AG08396 (cell line): ENCODE measurements at regions not wholly inside any gene's neighbourhood (a gene's known extent, or its start where the extent isn't known, plus 50 kb on each side); places are given as distances from the start of the nearest gene placed in this dataset.

Source experiments
- DNase-seq: peaks from one replicate; pipeline ENCODE4 v3.0.0; 2012; ENCODE audit warnings: low spot score, mixed read lengths

DNA sequence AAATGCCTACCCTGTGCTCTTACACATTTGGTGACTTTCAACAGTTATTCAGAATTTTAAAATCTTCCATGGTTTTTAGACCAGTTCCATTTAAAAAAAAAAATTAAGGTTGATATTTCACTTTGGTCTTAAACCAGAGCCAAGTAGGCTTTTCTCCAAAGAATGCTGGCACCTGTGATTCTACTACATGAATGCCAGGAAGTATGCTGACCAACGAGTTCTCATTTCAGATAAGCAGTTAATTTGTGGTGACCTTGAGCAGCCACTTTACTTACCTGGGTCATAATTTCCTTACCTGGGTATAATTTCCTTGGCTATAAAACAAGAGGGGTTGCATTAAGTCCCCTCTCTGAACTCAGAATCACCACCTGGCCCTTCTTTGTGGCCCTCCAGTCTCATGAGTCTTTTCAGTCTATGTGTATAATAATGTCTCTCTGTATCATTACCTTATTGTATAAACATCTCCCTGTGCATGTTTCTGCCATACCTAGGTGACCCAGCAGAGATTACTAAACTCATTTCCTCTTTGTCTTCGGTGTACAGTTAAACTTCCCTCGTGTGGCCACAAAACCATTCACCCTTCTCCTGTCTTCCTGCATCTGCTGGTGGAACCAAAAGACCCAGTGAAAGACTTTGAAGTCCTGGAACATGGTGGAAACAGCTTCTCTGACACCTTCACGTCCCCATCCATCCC is 139.1 kb upstream of the DPT start:
- no peak for DNase-seq

DNA sequence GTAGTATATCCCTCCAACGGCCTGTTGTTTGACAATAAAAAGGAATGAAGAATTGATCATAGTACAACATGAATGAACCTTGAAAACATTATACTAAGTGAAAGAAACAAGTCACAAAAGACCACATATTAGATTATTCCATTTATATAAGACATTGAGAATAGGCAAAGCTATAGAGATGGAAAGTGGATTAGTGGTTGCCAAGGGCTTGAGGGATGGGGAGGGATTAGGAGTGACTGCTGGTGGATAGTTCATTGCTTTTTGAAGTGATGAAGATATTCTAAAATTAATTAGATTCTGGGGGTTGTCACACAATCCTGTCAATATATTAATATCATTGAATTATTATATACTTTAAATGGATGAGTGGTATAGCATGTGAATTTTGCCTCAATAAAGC is 142.5 kb upstream of the DPT start:
- DNase-seq, result no peak

DNA sequence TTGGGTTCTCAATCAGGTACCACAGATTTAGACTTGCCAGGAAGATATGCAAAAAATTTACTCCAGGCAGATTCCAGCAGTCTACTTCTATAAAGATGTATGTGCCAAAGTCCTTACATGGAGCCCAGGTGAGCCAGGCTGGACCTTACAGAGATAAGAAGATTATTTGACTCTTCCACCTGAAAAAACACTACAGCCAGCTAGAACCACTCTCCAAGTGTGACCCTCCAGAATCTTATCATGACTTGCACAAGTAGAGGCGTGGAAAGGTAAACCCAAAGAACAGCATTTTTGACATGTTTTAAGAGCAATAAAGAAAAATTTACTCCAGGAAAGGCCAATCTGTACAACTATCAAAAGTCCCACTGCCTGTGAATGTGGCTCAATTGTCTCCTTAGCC is 146.8 kb upstream of the DPT start:
- DNase-seq, result no peak

DNA sequence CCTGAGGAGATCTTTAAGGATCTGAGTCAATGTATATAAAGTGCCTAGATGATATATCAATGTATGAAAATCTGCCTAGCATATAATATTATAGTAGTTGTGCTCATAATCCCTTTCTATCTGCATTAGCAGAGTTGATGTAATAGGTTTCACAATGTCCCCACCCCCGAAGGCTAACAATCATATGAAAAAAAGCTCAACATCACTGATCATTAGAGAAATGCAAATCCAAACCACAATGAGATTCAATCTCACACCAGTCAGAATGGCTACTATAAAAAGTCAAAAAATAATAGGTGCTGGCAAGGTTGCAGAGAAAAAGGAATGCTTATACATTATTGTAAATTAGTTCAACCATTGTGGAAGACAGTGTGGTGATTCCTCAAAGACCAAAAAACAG is 147.8 kb upstream of the DPT start:
- no peak for DNase-seq

DNA sequence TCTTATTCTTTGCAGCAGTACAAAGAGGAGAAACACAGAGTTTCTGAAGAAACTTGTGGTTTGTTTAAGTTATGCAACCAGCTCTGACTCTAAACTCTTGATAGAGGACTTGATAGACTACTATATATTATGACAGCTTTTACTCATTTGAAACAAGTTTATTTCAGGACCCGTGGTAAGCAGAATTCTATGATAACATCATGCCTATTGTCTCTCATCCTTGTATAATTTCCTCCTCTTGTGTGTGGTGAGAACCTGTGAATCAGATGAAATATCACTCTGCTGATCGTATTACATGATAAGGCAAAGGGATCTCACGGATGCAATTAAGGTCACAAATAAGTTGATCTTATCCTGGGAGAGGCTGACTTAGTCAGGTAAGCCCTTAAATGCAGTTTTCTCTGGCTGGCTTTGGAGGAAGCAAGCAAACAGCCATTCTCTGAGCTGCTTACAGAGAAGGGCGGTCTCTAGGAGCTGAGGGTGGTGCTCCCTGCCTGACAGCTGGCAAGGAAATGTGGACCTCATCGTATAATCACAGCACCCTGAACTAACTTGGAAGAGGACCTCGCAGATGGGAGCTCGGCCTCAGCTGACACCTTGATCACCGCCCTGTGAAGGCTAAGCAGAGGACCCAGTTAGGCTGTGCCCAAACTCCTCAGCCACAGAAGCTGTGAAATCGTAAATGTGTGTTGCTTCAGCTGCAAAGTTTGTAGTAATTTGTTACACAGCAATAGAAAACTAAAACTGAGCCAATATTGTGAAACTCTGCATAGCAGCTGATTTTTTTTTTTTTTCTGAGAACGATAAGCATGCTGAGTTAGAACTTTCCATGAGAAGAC is 151.1 kb upstream of the DPT start:
- DNase-seq, result no peak

DNA sequence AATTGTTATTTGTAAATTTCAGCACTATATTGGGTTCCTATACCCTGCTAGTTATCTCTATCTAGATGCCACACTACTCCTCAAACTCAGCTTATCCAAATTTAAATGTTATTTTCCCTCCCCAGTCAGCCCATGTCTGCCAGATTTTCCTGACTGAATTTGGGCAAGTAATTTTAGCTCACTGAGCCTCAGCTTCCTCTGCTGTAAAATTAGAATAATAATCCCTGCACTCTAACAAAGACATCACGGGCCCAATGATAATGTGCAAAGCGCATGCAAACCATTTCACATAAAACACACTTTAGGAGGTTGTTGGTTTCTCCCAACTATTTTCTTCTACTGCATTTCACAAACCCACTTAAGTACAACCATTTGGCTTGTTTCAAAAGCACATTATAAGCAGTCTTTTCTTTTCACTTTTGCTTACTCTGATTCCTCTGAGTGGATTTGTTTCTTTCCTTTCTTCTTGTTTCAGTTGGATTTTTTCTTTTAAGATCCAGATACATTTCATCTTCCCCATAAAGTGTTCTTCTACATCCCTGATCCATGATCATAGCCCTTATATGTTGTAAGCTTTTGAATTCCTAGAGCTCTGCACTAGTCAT is 152.8 kb upstream of the DPT start:
- no peak for DNase-seq

DNA sequence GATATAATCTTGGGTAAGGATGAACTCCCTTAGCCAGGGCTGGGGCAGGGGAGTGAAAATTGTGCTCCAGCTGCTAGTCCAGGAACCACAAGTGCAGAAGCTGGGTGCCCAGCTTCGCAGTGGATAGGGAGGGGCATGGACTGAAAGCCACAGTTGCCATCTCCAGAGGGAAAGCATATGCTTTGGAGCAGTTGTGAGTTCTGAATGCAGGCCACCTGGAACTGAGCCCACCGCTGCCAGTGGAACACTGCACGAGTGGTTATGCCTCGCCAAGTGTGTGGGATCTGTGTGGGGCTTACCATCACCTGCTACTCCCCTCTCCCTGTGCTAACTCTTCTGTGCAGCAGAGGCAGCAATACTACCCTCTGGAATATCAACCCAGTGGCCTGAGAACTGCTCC is 158.4 kb upstream of the DPT start:
- no peak for DNase-seq

DNA sequence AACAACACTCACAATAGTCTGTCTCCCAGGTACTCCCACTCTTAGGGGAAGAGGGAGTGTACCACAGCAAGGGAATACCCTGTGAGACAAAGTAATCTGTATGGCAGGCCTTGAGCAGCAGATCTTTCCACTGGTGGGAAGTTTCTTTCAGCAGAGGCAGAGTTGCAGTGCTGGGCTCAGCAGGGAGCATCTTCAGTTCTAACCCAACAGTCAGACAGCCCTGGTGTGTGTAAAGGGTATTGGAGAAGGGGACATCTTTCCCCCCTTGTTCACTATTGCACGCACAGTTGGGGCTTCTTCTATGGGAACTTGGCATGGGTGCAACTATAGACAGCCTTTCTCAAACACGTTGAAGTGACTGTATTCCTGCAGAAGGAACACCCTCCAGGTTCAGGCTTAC is 159.4 kb upstream of the DPT start:
- DNase-seq, result no peak

DNA sequence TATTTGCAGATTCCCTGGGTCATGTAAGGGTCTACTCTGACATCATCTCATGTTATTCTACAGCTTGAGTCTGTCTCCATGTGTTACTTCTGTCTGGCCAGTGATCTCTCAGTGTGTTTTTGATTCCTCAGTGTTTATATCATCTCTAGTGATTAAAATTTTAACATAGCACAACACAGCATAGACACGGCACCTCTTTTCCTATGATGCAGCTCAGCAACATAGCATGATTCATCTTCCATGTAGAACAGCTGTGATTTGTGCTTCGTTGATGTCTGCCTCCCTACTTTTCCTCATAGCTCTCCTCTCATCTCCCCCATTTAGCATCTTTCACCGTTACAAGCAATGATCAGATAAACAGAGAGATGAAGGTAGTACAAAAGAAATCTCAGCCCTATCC is 163.9 kb upstream of the DPT start:
- DNase-seq, result no peak

DNA sequence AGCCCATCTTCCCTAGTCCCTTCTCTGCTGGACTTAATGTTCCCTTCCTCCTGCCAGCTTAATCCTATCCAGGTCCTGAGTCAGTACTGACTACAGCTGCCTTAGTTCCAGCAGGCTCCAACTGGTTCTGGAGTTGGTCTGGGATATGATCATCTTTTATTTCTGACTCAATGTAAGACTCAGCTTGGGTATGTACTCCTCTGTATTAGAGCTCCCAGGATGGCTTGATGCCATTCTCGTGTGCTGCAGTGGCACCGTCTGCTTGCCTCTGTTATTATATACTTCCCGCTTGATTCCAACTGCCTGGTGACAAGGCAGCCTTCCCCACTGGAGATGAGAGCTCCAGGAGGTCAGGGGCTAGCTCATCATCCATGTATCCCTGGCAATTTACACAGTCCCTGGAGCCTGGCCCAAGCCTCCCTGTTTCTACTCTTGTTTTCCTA is 164.4 kb upstream of the DPT start:
- DNase-seq, result no peak

DNA sequence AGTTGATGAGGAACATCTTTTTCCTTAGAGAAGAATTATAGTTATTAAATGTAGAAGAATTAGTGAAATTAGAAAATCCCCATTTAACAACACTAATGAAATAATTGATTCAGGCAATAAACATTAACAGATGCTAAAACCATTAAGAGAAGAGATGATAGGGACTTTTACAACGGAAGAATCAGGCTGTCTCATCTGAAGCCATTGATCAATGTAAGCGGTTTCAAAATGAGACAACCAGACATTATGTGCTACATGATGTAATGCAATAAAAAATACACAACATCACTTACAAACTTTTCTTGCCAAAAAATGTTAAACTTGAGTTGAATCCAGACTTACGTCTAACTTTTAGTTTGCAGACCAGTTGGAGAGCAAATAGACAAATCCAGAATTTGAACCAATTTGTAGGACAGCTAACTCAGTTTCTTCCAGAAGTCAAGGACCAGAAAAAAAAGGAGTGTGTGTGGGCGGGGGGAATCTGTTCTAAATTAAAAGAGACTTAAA is 165.4 kb upstream of the DPT start:
- DNase-seq, result no peak

DNA sequence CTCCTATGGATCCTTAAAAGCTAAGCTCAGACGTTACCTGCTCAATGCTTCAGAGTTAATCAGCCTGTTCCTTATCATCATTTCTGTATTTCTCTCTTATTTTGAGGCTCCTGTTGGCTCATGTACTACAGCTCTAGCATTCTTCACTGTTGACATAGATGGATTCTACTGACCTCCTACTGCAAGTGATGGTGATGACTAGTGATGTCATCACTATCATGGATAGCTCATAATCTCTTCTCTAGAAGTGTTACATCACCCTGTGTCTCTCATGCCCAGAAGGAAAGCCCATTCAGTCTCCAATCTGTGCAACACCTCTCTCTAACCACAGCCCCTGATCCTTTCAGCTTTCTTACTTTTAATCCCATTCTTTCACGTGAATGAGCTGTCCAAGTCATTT is 168.2 kb upstream of the DPT start:
- no peak for DNase-seq

DNA sequence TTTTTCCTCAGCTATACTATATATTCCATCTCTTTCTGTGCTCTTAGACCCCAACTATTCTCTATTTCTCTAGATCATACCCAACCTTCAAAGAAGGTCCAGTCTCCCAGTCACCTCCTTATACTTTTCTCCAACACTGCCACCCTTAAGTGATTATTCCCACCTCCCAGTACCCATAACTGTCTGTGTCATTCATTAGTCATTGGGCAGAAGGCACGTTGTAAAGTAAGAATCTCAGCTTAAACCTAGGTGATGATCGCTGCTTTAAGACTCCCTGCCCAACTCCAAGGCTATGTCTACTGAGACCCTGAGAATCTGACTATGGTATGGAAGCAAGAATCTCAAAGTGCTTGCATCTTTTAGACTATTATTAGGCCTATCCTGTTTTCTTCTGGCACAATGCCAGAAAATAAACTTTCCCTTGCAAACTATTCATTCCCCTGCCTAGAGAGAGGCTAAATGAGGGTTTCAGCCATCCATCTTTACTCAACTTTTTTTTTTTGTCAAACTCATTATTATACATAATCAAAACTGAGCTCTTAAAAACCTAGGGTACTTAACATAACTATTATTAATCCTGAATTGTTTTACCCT is 174.3 kb upstream of the DPT start:
- no peak for DNase-seq

DNA sequence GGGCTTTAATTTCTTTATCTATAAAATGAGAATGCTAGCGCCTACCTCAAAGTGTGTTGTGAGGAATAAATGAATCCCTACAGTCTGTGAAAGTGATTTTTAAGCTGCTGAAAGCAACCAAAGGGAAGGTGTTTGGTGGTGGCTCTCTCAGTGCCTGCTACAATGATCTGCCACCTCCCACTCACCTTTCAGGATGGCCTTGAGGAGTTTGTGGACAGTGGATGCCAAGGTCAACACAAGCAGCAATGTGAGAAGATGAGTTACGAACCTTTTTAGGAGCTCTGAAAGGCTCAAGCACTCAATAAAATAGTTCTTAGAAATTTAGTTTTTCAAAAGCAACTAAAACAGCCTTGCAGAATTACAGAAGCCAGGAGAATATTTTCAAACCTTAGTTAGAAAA is 176.6 kb upstream of the DPT start:
- DNase-seq, result no peak

DNA sequence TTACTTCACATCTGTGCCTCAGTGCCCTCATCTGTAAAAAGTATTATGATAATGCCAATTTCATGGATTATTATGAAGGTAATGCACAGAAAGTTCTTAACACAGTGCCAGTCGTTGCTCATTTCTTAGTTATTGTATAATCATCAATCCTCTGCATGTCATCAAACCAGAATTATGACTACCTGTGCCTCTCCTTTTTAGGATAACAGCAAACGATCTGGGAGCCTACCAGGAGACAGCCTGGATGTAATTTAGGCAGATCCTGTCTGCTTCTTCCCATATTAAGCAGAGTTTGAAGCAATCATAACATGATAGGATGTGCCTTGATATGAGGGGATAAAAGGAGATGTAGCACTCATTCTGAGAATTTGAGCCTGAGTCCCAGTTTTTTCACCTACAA is 177.4 kb upstream of the DPT start:
- no peak for DNase-seq

DNA sequence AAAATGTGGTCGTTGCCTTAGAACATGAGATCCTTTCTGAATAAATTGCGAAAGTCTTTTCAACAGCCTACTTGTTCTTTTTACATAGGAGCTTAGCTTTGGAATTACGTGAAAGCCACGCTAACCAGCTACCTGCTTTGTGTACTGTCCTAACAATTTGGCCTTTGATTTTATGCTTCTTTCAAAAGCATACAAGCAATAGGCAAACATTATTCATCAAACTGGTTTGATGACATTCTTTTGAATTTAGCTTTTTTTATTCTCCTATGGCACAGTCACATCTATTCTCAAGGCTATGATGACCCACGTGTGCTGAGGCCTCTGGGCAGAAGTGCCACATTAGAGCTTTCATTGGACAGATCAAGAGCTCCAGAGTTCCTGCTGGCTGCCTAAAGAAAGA is 178.0 kb upstream of the DPT start:
- DNase-seq, result no peak

DNA sequence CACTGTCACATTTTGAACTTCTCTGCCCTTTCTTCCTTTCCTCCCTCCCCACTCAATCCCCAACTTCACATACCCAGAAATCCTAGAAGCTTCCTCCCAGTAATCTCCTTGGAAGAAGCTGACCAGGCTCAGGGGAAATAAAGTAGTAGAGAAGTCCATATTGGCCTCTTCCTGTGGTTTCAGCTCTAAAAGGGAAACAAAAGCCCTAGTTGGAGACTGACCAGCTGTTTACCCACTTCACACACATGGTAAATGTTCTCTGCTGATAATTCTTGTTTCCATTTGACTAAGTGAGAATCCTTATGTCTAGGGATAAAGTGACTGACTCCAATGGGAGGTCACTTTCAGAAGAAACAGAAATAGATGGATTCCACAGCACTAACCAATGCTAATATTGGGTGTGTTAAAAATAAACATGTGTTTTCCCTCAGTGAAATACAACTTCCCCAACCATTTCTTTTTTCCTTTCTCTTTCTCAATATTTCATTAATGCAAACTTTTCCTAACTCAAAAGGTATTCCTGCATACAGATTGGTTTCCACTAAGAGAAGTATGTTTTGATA is 178.9 kb upstream of the DPT start:
- no peak for DNase-seq

DNA sequence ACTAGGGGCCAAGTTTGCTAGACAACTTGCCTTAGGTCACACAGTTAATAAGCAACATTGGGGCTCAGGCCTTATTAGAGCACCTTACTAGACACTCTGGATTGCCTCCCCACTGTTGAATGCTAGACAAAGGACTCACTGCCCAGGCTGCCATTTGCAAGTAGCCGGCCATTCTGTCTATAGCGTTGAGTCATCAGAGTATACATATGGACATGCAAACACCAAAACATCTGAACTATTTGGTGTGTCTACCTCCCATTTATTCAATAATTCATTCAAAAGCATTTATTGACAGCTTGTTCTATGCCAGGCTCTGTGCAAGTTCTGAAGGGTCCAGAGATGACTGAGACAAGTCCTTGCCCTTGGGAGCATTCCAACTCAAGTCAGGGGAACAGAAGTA is 181.4 kb upstream of the DPT start:
- no peak for DNase-seq

DNA sequence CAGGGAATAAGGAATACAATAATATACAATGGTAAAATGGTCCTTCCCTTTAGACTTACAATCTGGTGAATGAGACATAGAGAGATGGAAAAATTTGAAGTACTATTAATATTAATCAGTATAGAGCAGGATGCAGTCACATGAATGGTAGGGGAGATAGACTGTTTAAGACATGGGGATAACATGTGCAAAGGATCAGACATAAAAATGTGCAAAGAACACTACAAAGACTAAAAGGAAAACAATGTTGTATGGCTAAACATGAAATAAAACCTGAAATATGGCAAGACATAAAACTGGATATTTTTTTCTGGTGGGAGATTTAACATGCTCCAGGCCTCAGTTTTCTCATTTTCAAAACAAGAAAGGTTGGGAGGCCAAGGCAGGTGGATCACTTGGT is 182.4 kb upstream of the DPT start:
- DNase-seq, result no peak

DNA sequence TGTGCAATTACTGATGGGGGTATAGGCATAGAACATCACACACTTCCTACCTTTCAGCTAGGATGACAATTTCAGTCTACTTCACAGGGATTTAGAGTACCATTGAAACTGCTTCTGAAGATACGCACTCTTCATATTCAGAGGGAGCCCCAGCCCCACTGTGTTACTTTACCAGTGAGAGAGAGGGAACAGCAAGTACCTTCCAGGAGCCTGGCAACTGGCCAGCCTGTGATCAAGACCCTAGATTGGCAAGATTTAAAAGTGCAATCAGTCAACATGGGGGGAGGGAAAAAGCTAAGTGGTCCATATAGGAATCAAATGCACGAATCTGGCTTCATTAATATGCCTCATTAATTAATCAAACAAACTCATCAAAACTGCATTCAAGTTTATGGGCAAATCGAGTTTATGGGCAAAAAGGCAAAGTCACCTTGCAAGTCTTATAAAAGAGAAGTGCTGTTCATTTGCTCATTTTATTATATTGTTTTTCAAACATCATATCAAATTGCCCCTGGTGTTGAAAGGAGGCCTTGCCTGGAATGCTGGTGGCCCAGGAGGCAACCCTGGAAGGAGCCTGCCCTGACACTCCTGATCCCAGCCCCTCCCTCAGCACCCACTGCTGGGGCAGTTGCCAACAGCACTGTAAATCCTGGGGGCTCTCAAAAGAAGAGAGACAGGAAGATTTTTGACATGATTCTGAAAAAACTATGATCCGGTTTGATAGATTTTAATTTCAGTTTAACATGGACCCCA is 184.9 kb upstream of the DPT start:
- DNase-seq, result no peak

DNA sequence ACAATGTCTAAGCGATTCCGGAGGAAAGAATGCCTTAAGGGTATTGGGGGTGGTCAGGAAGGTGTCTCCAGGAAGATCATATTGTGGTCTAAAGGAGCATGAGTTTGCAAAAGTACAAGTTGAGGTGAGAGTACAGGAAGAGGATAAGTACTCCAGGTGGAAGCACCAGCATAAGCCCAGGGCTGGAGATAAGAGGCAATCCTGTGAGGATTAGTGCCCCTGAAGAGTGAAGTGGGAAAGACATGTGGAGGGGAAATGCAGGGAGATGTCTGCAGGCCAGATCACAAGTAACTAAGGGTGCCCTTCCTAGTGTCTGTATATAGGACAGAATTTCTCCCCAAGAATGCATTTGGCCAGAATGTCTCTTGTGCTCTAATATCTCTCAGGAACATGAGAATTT is 188.3 kb upstream of the DPT start:
- no peak for DNase-seq

DNA sequence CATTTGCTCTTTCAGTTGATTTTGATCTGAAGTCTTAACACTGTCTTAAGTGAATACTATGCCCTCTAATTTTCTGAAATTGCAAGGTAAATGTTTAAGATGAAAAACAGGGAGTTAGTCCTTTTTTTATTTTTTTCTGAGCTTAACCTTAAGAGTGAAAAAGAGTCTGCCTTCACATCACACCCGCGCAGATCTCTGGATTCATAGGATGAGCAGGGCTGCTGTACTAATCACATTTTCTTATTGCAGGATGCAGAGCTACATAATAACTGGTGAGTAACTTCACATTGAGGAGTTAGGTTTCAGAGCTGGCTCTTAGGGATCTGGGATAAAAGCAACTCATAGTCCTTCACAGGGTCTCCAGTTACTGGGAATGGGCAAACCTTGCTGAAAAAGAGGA is 188.7 kb upstream of the ATP1B1 start:
- no peak for DNase-seq
